Dedifferentiated amniotic fluid mesenchymal stem cell (primary cell): ENCODE measurements at regions not wholly inside any gene's neighbourhood (a gene's known extent, or its start where the extent isn't known, plus 50 kb on each side); places are given as distances from the start of the nearest gene placed in this dataset.

Experiments
- DNase-seq: peaks from one replicate; pipeline ENCODE4 v3.0.0-alpha.2; 2016; ENCODE audit errors: extremely low spot score

DNA sequence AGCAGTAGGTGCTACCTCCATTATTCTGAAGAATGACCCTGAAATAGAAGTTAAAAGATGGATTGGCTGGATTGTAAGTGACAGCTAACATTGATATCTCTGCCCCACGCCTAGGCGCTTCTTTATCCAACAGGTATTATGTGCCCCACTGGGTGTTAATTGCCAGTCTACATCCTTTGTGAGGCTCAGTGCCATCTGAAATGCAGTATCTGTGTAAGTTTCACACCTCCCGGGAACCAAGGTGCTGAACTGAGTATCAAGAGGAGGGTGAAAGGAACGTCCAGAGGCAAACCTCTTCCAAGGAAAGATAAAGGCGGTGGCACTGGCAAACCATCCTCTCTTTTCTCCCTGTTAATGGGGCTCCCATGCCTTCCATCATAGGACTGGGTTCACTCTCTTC, 181.1 kb upstream of the UBL3 start:
- DNase-seq = no peak

DNA sequence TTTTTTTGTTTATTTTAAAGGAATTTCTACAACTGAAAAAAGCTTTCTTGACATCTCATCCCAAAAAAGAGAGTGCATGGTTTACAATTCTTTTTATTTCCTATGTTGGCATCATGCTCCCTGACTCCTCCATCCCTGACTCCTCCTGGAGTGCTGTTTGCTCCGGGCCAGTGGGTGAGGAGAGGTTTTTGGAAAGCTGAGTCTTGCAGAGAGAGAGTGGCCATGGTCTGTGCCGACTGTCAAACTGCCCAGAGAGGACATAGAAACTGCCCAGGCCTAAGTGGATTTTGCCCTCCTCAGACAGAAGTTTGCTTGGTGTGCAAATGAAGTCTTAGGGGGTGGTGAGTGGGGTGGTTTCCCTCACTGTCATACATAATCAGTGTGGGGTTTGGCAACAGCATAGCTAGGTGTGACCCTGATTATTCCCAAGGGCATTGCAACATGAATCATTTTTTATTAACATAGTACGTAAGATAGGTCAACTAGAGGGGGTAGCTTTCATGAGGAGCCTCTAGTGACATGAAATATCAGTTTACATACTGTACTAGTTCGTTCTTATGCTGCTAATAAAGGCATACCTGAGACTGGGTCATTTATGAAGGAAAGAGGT, 179.8 kb upstream of the UBL3 start:
- no peak for DNase-seq

DNA sequence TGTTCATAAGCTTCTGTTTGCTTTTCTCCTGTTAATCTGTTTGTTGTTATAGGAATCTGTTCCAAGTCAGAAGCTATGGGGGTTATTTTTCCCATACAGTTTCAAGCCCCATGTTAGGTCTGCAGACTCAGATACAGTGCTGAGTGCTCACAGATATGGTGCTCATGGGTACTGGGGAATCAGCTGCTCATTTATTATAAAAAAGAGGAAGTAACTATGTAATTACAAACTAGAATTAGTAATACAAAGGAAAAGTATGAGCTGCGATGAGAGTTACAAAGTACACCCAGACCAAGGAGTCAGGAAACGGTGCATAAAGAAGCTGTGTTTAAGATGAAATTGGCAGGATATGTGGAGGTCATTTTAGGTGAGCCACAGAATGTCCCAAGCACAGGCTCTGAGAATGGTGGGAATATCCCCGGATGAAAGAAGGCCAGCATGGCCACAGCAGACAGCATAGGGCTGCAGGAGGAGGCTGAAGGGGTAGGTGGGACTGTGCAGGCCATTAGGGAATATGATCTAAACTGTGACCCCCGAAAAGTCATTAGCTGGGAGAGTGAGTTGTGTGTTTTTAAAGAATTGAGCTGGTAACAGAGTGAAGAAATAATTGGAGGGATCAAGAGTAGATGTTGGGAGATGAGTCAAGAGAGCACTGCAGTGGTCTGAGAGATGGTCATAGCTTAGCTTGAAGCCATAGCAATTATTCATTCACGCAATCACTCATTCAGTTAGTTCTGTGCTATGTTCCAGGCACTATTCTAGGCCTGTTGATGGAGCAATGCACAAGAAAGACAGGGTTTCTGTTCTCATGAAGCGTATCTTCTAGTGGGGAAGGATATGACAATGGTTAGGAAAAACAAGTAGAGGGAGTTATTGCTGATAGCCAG, 177.4 kb upstream of the UBL3 start:
- DNase-seq = no peak

DNA sequence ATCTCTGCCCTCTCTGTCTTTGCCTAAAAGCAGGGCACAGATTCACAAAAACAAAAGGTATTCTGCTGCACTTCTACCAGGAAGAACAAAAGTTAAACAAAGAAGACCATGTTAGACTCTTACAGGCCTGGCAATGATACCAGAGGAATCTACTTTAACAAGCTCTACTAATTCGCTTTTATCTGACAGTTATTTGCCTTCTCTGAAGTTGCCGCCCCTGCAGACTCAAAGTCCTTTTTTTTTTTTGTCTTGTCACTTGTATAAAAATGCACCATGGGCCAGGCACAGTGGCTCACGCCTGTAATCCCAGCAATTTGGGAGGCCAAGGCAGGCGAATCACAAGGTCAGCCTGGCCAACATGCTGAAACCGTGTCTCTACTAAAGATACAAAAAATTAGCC, 176.5 kb upstream of the UBL3 start:
- DNase-seq = no peak

DNA sequence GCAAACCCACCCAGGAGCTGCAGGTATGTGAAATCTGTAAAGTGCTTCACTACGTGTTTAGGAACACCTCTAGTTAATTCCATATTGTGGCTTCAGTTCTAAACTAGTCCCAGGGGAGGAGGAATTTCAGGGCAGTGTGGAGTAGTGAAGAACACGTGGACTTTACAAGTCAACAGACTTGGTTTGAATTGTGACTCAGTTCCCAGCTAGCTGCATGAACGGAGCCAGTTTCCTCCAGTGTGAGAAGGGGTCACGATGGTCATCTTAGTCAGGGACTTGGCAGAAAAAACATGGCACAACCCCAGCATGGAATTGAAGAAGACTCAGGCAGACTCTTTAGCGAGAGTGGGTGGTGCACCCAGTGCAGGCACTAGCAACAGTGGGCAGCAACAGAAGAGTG, 175.7 kb upstream of the UBL3 start:
- peak; percentile 28 for DNase-seq

DNA sequence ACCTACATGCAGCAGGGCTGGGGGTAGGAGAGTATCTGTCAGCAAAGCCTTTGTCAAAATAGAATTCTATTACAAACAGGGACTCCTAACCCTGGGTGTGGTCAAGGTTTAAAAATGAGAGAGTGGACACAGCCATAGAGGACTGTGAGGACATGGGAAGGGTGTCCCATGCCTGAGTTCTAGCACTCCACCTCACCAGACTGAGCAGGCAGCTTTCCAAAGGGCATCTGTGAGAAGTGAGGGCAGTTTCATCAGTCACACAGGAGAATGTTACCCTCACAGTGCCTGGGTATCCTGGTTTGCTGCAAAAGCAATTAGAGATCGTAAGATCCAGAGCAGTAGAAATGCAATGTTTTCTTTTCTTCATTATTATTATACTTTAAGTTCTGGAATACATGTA, 174.9 kb upstream of the UBL3 start:
- no peak for DNase-seq

DNA sequence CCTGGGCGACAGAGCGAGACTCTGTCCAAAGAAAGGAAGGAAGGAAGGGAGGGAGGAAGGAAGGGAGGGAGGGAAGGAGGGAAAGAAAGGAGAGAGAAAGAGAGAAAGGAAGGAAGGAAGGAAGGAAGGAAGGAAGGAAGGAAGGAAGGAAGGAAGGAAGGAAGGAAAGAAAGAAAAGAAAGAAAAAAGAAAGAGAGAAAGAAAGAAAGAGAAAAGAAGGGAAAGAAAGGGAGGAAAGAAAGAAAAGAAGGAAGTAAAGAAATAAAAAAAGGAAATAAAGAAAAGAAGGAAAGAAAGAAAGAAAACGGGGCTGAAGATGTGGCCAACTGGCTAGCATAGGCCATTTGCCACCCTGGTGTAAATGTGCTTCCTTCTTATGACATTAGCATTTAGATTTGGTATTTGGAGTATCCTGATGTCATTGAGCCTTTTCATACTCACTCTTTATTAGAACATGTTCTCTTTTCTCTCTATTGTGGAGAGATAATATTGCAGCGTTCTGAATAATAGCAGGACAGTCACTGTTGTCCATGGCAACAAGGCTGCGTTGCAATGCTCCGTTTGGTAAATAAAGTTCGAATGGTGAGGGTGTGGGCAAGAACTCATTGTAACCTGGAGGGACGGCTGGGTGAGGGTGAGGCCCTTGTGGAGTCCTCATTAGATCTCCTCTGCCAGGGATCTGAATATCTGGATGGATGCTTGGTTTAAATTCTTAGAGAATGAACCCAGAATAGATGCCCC, 173.9 kb upstream of the UBL3 start:
- DNase-seq = no peak

DNA sequence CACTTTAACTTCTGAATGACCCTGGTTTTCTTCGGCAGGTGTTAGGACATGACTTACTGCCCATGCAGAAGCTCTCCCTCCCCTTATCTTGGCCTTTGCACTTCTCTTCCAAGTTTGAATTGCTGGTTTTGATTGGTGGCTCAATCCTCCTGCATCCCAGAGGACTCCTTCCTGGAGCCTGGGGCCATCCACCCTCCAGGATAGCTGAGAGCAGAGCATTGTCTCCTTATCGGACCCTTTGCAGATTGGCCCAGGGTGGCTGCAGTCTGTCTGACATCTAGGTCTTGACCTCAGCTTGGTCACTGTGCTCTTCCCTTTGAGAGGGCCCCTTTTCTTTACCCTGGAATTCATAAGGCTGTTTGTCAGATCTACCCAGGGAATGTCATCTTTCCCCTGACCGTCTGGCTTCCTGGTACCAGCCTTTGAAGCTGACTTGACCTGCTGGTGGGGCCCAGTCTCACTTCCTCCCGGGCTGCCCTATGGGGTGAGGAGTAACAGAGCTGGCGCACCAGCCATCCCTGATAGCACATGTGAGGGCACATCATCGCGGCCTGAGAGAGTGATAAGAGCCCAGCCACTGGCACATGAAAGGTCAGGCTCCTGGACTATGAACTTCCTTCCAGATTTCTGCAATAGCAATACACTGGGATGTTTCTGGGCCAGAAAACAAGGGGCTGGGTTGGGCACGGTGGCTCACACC, 172.9 kb upstream of the UBL3 start:
- no peak for DNase-seq

DNA sequence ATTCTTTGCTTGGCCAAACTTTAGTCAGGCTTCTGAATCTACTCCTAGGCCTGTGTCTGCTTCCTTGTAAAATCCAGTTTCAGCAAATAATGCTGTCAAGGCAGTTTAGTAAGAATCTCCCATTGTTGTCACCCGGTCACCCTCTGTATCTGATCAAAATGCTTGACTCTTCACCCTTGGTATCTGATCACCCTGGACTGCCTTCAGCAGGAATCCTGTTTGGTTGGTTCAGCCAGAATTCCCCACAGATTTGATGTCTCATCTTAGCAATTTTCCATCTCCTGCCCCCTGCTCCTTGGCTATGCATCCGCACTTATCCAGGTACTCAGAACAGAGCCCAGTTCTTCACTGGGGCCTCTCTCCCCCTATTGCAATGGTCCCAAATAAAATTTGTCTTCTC, 172.4 kb upstream of the UBL3 start:
- no peak for DNase-seq

DNA sequence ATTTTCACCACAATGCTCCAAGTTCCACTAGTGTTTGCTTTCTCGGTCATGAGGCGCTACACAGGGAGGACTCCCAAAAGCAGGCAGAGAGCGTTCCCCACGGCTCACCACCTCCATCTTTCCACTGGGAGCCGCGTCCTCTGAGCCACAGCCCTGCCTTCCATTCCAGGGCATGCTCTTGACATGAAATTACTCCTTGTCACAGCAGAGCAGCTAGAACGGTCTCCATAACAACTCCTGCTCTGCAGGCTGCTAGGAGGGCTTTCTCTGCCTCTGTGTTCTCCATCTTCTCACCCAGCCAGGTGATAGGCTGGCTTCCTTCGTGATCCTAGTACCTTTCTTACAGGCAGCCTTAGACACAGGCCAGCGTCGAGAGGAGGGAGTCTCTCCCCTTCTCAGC, 171.8 kb upstream of the UBL3 start:
- no peak for DNase-seq

DNA sequence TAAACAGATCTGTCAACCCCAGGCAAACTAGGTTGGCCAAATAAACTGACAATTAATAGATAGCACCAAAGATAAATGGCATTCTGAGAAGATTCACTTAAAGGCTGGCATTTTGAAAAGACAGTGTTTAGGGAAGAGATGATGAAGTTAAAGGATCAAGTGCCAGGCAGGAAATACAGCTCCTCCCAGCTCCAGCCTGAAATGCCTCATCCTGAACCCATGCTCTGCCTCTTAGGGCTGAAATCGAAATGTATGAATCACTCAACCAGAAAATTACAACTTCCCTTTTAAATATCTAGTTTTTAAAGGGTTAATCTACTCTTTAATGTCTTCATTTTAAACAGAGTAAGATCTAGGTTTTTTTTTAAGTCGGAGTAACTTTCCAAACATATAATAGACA, 171.2 kb upstream of the UBL3 start:
- DNase-seq = no peak

DNA sequence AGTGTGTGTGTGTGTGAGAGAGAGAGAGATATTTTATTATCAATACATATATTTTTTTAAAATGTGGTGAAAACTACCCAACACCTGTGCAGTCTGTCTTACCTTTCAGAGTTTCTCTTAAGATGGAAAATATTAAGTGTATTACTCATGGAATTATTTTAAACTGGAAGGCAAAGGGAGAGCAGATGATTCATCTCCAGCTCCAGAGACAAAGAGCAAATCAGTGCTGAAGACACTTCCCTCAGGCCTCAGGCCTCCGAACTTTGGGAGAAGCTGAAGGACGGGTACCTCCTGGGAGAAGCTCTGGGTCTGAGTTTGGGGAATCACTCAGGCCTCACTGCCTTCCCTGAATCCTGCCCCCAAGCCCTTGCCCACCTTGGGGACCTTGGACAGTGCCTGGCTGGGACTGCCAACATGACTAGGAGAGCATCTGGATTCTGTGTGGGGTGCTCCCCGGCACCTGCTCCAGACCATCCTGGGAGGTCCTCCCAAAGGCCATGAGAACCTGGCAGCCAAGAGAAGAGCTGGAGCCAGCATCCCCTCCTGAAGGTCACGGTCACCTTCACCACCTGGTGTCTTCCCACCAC, 170.4 kb upstream of the UBL3 start:
- no peak for DNase-seq

DNA sequence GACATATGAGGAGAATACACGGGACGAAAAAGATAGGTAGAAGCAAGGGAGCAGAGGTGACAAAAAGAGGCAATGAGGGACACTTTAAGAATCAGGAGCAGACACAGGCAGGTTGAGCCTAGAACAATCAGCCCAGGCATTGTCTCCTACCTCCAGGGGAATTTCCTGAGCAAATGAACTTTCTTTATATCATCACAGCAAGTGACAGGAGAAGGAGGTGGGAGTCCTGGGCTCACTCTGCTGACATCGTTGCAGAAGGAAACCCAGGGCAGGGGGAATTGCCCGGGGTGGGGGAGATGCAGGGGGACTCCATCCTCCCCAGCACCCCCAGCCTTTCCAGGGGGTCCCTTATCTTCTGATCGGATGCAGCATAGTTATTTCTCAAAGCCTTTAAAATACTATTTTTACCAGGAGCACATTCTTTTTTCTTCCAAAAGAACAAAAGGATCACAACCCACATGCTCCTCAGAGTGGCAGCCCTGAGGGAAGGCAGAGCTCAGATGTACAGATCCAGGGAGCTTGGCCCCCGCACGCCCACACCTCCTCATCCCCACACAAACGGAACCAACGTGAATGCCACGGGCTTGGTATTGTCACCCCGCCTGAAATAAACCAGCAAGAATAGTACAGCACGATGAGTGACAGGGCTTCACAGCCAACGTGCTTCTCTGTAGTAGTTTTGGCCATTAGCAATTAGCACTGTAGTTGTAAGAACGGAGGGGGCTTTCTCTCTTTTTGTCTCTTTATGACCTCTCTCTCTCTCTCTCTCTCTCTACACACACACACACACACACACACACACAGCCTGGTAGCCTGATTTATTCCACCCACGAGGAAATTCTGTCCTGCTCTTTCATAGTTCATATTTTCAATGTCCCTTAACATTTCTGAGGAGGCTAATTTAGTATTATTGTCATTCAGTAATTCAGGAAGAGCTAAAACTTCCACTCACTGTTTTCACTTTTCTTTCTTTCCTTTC, 169.5 kb upstream of the UBL3 start:
- DNase-seq = no peak

DNA sequence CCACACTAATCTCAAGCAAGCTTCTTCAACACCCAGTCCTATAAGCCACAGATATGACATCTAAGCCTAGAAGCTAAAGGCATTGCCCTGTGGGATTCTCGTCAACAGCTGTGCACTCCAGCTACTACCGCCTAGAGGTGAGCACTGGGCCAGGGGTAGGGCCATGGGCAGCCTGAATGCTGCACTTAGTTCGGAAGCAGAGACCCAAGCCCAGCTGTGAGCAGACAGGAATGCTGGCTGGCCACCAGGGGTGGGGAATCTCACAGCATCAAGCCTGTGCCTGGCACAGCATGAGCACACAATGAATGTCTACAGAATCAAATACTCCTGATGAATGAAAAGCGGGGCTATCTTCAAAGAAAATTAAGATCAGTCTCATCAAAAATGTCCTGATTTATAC, 167.5 kb upstream of the UBL3 start:
- DNase-seq = no peak

DNA sequence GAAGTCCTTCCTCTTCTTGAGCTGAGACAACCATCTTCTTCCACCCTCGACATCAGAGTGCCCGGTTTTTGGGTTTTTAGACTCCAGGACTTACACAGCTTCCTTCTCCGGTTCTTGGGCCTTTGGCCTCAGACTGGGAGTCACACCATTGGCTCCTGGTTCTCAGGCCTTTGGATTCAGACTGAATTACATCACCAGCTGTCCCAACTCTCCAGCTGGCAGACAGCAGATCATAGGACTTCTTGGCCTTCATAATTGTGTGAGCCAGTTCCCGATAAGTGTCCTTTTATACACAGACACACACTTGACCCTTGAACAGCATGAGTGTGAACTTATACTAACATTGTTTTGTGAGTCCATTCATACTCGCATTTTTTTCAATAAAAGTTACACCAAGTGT, 166.0 kb upstream of the UBL3 start:
- no peak for DNase-seq

DNA sequence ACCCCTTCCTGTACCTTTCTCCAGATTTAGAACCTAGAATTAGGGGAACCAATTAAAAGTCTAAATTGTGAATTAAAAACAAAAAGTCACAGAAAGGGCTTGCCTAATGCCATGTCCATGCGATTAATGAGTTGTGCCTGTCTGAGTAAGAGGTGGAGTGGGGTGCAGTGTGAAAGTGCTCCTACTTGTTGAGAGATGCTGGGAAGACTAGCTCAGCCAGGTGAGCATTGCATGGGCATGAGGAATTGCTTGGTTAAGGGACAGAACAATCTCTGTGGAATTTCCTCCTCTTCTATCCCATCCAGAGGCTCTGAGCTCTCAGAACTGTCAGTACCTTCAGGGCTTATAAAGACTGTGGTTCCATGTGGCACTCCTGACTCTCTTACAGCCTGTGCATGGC, 159.0 kb upstream of the UBL3 start:
- DNase-seq = no peak

DNA sequence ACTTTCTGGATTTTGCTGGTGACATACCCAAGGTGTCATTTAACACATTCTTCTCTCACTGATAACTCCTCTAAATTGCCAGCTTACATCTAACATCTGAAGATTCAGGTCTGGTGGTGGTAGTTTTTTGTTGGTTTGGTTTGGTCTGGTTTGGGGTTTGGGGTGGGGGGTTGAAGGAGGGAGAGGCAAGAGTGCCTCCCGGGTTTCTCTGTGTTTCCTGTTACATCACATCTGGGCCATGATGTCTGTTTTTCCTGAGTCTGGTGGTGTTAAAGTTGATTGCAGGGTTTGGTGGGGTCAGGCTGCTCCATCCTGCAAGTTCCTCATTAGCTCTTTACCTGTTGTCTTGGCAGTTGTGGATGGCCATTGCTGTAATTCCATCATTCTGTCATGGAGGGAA, 155.8 kb upstream of the UBL3 start:
- DNase-seq = no peak

DNA sequence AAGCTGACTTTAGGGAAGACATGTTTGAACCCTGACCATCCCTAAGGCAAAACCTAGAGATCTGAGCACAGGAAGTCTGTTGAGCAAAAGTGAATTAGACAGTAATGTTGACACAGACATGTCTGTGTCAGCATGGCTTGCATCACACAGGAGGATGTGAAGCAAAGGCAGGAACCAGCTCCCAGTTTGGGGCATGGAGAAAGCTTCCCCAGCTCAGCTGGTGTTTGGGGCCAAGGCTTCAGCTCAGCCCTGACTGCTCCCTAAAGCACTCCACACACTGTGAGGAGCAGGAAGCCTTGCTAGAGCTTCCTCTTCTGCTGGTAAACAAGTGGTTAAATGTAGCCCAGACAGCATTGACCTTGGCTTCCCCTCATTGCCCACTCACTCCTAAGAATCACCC, 153.8 kb upstream of the UBL3 start:
- DNase-seq = no peak

DNA sequence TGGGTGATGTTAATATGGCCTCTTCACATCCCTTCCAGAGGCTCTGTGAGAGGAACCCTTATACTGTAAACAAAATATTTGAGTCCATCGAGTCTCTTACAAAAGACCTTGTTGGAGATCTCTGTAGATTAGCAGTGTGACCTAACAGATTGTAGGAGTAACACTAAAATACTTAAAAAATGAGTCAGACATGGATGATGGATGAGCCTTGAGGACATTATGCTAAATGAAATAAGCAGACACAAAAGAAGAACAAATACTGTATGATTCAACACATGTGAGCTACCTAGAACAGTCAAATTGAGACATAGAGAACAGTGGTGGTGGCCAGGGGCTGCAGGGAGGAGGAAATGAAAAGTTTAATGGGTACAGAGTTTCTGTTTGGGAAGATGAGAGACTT, 152.2 kb upstream of the UBL3 start:
- DNase-seq = peak; percentile 28

DNA sequence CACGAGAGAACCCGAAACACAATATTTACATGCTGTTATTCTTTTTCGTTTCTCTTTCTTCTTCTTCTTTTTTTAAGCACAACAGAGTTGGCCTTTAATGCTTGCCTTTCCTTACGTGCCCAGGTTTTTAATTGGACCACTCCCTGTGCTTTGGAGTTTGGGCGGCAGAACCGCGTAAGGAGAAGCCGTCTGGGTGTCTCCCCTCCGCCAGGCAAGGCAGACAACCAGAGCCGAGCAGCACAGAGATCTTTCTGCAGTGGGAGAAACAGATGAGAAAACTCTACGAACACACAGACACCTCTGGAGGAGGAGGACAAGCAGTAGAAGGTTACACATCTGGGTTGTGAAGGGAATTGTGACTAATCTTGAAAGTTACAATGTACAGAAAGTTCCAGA, 150.0 kb upstream of the UBL3 start:
- no peak for DNase-seq
